Astrocyte (in vitro differentiated cells and primary cell): ENCODE measurements at regions not wholly inside any gene's neighbourhood (a gene's known extent, or its start where the extent isn't known, plus 50 kb on each side); places are given as distances from the start of the nearest gene placed in this dataset.
A peak's percentile ranks its signal among the peaks of the same experiment; 100 is the strongest.

Experiments
- DNase-seq: peaks from one replicate; pipeline ENCODE4 v3.0.0-alpha.2; 2010; ENCODE audit warnings: low read depth
- FAIRE-seq: peaks from 2 replicates; lab custom pipeline; 2011; peaks lifted over from hg19 to GRCh38; lab: Jason Lieb, UNC
- H2AFZ ChIP-seq: 2 replicates; pipeline ENCODE4 v1.6.0; 2012; ENCODE audit warnings: low read depth, low read length, inconsistent platforms
- H3K27ac ChIP-seq: 2 replicates; pipeline ENCODE4 v1.5.1; 2011; ENCODE audit warnings: low read depth, low read length, inconsistent platforms
- H3K27me3 ChIP-seq: 2 replicates; pipeline ENCODE4 v1.6.0; 2011; ENCODE audit warnings: low read length, inconsistent platforms; ENCODE audit not compliant: insufficient read depth
- H3K36me3 ChIP-seq: 2 replicates; pipeline ENCODE4 v1.5.1; 2011; ENCODE audit warnings: low read length, inconsistent platforms; ENCODE audit not compliant: insufficient read depth
- H3K4me1 ChIP-seq: 2 replicates; pipeline ENCODE4 v1.5.1; 2011; ENCODE audit warnings: low read length, inconsistent platforms; ENCODE audit not compliant: insufficient read depth
- H3K4me2 ChIP-seq: 2 replicates; pipeline ENCODE4 v1.6.0; 2012; ENCODE audit warnings: low read length, inconsistent platforms
- H3K4me3 ChIP-seq: 2 replicates; pipeline ENCODE4 v1.5.1; 2011; ENCODE audit warnings: low read depth, mild to moderate bottlenecking, low read length, inconsistent platforms; ENCODE audit not compliant: insufficient read depth
- H3K79me2 ChIP-seq: 2 replicates; pipeline ENCODE4 v1.6.0; 2012; ENCODE audit warnings: mild to moderate bottlenecking, low read length, inconsistent platforms; ENCODE audit not compliant: insufficient read depth
- H3K9ac ChIP-seq: 2 replicates; pipeline ENCODE4 v1.6.0; 2012; ENCODE audit warnings: mild to moderate bottlenecking, low read length, inconsistent platforms
- H3K9me3 ChIP-seq: 2 replicates; pipeline ENCODE4 v1.5.1; 2012; ENCODE audit warnings: low read depth, mild to moderate bottlenecking, low read length, inconsistent platforms; ENCODE audit not compliant: insufficient read depth
- H4K20me1 ChIP-seq: 2 replicates; pipeline ENCODE4 v1.6.0; 2012; ENCODE audit warnings: low read length, inconsistent platforms; ENCODE audit not compliant: insufficient read depth
- H3K27ac Mint-ChIP-seq: one replicate; pipeline ENCODE4 v1.8.0; 2021; ENCODE audit warnings: mild to moderate bottlenecking, mixed read lengths; ENCODE audit not compliant: unreplicated experiment
- H3K27me3 Mint-ChIP-seq: one replicate; pipeline ENCODE4 v1.8.0; 2021; ENCODE audit warnings: low read depth, mixed read lengths; ENCODE audit not compliant: unreplicated experiment
- H3K36me3 Mint-ChIP-seq: one replicate; pipeline ENCODE4 v1.8.0; 2021; ENCODE audit warnings: low read depth, mixed read lengths; ENCODE audit not compliant: unreplicated experiment
- H3K4me1 Mint-ChIP-seq: one replicate; pipeline ENCODE4 v1.8.0; 2021; ENCODE audit warnings: low read depth, mixed read lengths; ENCODE audit not compliant: unreplicated experiment
- H3K4me3 Mint-ChIP-seq: one replicate; pipeline ENCODE4 v1.8.0; 2021; ENCODE audit warnings: mild to moderate bottlenecking, moderate library complexity, mixed read lengths; ENCODE audit not compliant: unreplicated experiment
- H3K9me3 Mint-ChIP-seq: one replicate; pipeline ENCODE4 v1.8.0; 2021; ENCODE audit warnings: mild to moderate bottlenecking, mixed read lengths; ENCODE audit not compliant: unreplicated experiment
- EZH2 ChIP-seq: IDR thresholded peaks from 2 replicates; pipeline ENCODE4 v1.6.1; 2012; ENCODE audit warnings: mild to moderate bottlenecking, low read length, inconsistent platforms; ENCODE audit not compliant: insufficient read depth
- TF ChIP-seq, protein P1 (sequence below): IDR thresholded peaks from 2 replicates; pipeline ENCODE4 v1.5.1; 2011; ENCODE audit warnings: low read depth, mild to moderate bottlenecking, inconsistent platforms, low read length, moderate library complexity; ENCODE audit not compliant: insufficient read depth

DNA sequence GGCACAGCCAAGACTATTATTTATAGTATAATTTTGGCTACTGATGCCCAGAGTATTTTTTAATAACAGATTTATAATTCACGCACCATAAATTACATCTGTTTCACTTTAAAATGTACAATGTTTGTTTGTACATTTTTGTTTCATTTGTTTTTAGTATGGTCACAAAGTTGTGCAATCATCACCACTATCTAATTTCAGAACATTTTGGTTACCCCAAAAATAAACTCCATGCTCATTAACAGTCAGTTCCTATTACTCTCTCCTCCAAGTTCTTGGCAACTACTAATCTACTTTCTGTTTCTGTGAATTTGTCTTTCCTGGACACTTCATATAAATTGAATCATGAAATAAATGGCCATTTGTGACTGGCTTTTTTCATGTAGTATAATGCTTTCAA, 176.7 kb downstream of the SH3BGRL start:
- no peaks in the 10 kb centered on the region for H3K36me3 ChIP-seq
- no peaks in the 10 kb centered on the region for H3K4me1 Mint-ChIP-seq
- H2AFZ ChIP-seq, result no peak overlapping the region
- FAIRE-seq, result peak; percentile 80
- DNase-seq, result no peak
- TF ChIP-seq EZH2, result no peak
- TF ChIP-seq, protein P1, sequence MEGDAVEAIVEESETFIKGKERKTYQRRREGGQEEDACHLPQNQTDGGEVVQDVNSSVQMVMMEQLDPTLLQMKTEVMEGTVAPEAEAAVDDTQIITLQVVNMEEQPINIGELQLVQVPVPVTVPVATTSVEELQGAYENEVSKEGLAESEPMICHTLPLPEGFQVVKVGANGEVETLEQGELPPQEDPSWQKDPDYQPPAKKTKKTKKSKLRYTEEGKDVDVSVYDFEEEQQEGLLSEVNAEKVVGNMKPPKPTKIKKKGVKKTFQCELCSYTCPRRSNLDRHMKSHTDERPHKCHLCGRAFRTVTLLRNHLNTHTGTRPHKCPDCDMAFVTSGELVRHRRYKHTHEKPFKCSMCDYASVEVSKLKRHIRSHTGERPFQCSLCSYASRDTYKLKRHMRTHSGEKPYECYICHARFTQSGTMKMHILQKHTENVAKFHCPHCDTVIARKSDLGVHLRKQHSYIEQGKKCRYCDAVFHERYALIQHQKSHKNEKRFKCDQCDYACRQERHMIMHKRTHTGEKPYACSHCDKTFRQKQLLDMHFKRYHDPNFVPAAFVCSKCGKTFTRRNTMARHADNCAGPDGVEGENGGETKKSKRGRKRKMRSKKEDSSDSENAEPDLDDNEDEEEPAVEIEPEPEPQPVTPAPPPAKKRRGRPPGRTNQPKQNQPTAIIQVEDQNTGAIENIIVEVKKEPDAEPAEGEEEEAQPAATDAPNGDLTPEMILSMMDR, result no peak
- no peak overlapping the region for H3K4me3 ChIP-seq
- H3K27me3 ChIP-seq, result no peaks in the 10 kb centered on the region
- no peak overlapping the region for H3K4me2 ChIP-seq
- no peak overlapping the region for H3K9ac ChIP-seq
- no peaks in the 10 kb centered on the region for H3K27me3 Mint-ChIP-seq
- no peaks in the 10 kb centered on the region for H3K79me2 ChIP-seq
- no peaks in the 10 kb centered on the region for H3K36me3 Mint-ChIP-seq
- no peaks in the 10 kb centered on the region for H3K4me1 ChIP-seq
- H3K27ac ChIP-seq, result no peak overlapping the region
- no peak overlapping the region for H3K27ac Mint-ChIP-seq
- H3K4me3 Mint-ChIP-seq, result no peak overlapping the region
- no peaks in the 10 kb centered on the region for H3K9me3 ChIP-seq
- H3K9me3 Mint-ChIP-seq, result no peaks in the 10 kb centered on the region
- no peaks in the 10 kb centered on the region for H4K20me1 ChIP-seq

DNA sequence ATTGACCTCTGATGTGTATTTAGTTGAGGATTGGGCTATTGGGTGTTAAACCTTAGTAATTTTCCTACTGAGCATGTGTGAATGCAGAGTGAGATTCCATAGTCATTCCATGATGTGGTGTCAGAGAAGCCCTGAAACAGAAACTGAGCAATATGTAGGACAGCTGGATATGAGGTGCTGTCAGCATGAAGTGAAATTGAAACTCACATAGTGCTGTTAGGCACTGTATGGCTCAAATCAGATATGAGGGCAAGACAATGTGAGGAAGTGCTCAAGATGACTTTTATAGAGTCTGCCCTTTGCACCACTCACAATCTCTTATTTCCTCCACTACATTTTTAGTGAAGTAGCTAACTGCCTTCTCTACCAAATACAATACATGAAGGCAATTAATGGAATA, 188.3 kb downstream of the SH3BGRL start:
- Histone ChIP-seq H2AFZ (no peak overlapping the region), H3K27ac (no peak overlapping the region), H3K4me2 (no peak overlapping the region), H3K9me3 (no peaks in the 10 kb centered on the region), H3K9ac (no peak overlapping the region), H4K20me1 (no peaks in the 10 kb centered on the region), H3K4me1 (no peaks in the 10 kb centered on the region), H3K79me2 (no peaks in the 10 kb centered on the region), H3K27me3 (no peaks in the 10 kb centered on the region), H3K4me3 (no peak overlapping the region), H3K36me3 (no peaks in the 10 kb centered on the region)
- H3K4me3 Mint-ChIP-seq, result no peak overlapping the region
- FAIRE-seq, result no peak
- no peak for DNase-seq
- peaks cover 4% of the 10 kb centered on the region for H3K4me1 Mint-ChIP-seq
- H3K27me3 Mint-ChIP-seq, result no peaks in the 10 kb centered on the region
- TF ChIP-seq EZH2, result no peak
- TF ChIP-seq, protein P1, result no peak
- no peaks in the 10 kb centered on the region for H3K9me3 Mint-ChIP-seq
- H3K36me3 Mint-ChIP-seq, result no peaks in the 10 kb centered on the region
- no peak overlapping the region for H3K27ac Mint-ChIP-seq

DNA sequence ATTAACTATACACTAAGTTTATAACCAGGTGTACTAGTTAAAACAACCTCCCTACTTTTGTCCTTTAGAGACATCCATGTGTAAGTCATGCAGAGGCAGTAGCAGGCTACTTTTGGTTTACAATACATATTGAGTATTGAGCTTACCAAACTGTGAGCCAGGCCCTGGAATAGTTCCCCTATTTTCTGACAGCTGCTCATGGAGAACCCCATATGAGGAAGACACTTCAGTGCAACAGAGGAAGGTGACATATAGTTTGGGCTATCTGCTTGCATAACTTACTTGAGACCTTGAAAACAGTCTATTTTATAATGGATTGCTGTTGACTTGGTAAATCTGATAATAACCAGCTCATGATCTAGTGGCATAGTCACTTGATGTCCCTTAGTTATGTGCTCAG, 190.5 kb downstream of the SH3BGRL start:
- Histone ChIP-seq H3K27me3 (no peaks in the 10 kb centered on the region), H3K27ac (no peak overlapping the region), H3K79me2 (no peaks in the 10 kb centered on the region), H3K4me1 (no peaks in the 10 kb centered on the region), H3K9me3 (no peaks in the 10 kb centered on the region), H3K4me2 (no peak overlapping the region), H4K20me1 (no peaks in the 10 kb centered on the region), H2AFZ (no peak overlapping the region), H3K36me3 (no peaks in the 10 kb centered on the region), H3K4me3 (no peak overlapping the region), H3K9ac (no peak overlapping the region)
- FAIRE-seq (no peak), DNase-seq (no peak)
- Mint-ChIP-seq H3K9me3 (no peaks in the 10 kb centered on the region), H3K27ac (no peak overlapping the region), H3K27me3 (no peaks in the 10 kb centered on the region), H3K4me1 (peaks cover 4% of the 10 kb centered on the region), H3K36me3 (no peaks in the 10 kb centered on the region), H3K4me3 (no peak overlapping the region)
- no peak for TF ChIP-seq EZH2
- TF ChIP-seq, protein P1, result no peak
